ENCODE measurements at regions not wholly inside any gene's neighbourhood (a gene's known extent, or its start where the extent isn't known, plus 50 kb on each side); places are given as distances from the start of the nearest gene placed in this dataset.
"Not testable (repeated sequence)": the region's sequence is repeated elsewhere in the genome, so short reads cannot be mapped to it uniquely, and the experiment has no call there.

DNA sequence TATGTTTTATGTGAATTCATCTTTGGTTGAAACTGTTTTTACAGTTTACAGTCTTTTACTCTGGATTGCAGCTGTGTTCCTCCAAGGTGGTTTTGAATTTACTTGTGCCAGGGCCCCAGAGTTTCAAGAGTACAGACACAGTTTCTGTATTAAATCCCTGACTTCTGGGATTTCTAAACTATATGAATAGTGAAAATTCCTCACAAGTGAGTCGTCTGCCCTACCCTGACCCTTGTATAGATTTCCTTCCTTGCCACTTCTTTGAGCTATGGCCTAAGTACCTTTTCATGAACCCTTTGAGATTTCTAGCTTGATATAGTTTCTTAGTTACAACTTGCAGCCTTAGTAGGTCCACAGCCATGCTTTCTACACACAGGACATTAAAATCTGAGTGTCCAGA lies 700.8 kb downstream of the CDY1 start:
- not testable (repeated sequence) for TF ChIP-seq HMG20B (CRISPR knock-in tag; conservative IDR thresholded peaks at IDR 0.05); NFE2L1 (CRISPR knock-in tag; IDR thresholded peaks at IDR 0.05; ENCODE audit: borderline replicate concordance); SRSF1 (optimal IDR thresholded peaks at IDR 0.05; ENCODE audit: low read depth, low read length); HMGA1 (CRISPR knock-in tag; conservative IDR thresholded peaks at IDR 0.05); ZNF225 (CRISPR knock-in tag; IDR thresholded peaks at IDR 0.05); ZNF780A (CRISPR knock-in tag; IDR thresholded peaks at IDR 0.05); HMGXB3 (CRISPR knock-in tag; IDR thresholded peaks at IDR 0.05; ENCODE audit: borderline replicate concordance); HNF4G (IDR thresholded peaks at IDR 0.05; ENCODE audit: borderline replicate concordance, low read depth, low read length); HNF4G (CRISPR knock-in tag; IDR thresholded peaks at IDR 0.05; ENCODE audit: borderline replicate concordance, low read depth); CAMTA2 (CRISPR knock-in tag; IDR thresholded peaks at IDR 0.05; ENCODE audit: borderline replicate concordance); ZSCAN22 (CRISPR knock-in tag; IDR thresholded peaks at IDR 0.05); TRIM24 (CRISPR knock-in tag; IDR thresholded peaks at IDR 0.05); EZH2 (conservative IDR thresholded peaks at IDR 0.05; ENCODE audit: low read depth, low read length)
- TF ChIP-seq, protein P1, sequence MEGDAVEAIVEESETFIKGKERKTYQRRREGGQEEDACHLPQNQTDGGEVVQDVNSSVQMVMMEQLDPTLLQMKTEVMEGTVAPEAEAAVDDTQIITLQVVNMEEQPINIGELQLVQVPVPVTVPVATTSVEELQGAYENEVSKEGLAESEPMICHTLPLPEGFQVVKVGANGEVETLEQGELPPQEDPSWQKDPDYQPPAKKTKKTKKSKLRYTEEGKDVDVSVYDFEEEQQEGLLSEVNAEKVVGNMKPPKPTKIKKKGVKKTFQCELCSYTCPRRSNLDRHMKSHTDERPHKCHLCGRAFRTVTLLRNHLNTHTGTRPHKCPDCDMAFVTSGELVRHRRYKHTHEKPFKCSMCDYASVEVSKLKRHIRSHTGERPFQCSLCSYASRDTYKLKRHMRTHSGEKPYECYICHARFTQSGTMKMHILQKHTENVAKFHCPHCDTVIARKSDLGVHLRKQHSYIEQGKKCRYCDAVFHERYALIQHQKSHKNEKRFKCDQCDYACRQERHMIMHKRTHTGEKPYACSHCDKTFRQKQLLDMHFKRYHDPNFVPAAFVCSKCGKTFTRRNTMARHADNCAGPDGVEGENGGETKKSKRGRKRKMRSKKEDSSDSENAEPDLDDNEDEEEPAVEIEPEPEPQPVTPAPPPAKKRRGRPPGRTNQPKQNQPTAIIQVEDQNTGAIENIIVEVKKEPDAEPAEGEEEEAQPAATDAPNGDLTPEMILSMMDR (CRISPR knock-in tag; IDR thresholded peaks at IDR 0.05), result not testable (repeated sequence)
